ENCODE measurements at regions not wholly inside any gene's neighbourhood (a gene's known extent, or its start where the extent isn't known, plus 50 kb on each side); places are given as distances from the start of the nearest gene placed in this dataset.

DNA sequence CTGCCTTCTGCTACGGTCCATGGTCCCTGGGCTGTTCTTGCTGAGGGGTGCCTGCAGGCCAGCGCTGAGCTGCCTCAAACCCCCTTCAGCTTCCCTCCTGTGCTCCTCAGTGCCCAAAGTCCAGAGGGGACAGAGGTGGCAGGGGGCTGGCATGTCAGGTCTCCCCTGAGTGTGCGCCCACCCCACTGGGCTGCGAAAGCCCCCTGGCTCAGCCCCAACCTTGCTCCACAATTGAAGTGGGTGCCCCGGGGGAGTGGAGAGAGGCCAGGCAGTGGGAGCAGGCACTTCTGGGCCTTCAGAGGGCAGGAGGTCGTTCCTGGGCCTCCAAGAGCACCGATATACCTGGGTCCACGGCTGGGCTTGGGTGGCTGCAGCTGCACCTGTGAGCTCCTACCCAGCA, 548.7 kb upstream of the FAM98A start:
- Histone ChIP-seq H3K27ac (ENCODE audit: low read depth in 2 of 2, low read length in 1 of 2) (no peak overlapping the region), H3K79me2 (ENCODE audit: insufficient read depth) (no peaks in the 10 kb centered on the region), H3K4me2 (no peak overlapping the region), H3K36me3 (replicated peaks in 1 of 2; ENCODE audit: control insufficient read depth in 1 of 2, insufficient read depth in 2 of 2, low read length in 1 of 2) (no peaks in the 10 kb centered on the region), H3K27me3 (ENCODE audit: insufficient read depth) (no peaks in the 10 kb centered on the region), H3K4me3 (ENCODE audit: low read depth in 2 of 2, low read length in 1 of 2) (no peak overlapping the region), H3K4me1 (ENCODE audit: control insufficient read depth in 1 of 2, insufficient read depth in 2 of 2, low read depth in 1 of 2, low read length in 1 of 2) (no peaks in the 10 kb centered on the region), H3K9ac (no peak overlapping the region), H4K20me1 (ENCODE audit: insufficient read depth) (no peaks in the 10 kb centered on the region), H3K9me3 (no peaks in the 10 kb centered on the region), H2AFZ (ENCODE audit: low read depth) (no peak overlapping the region), H3K9me2 (no peaks in the 10 kb centered on the region; the same call in 1 of the 2 replicates), H3F3A (replicated peaks; ENCODE audit: insufficient read depth) (no peaks in the 10 kb centered on the region)
- ChIA-PET CTCF (interaction anchor here (0.6 kb wide), 1 partner anchor 382 kb away, joined by 3 read pairs; no protein-coding TSS in a partner anchor), POLR2A (no interaction called here)
- WGBS (ENCODE audit: low lambda C conversion rate) = 24% methylated on average over 2 of the region's 8 CpGs
- TF ChIP-seq FOXJ3 (CRISPR knock-in tag; IDR thresholded peaks at IDR 0.05) (no peak), MXI1 (IDR thresholded peaks at IDR 0.05; ENCODE audit: low read depth, low read length) (no peak), RCOR1 (IDR thresholded peaks at IDR 0.05; ENCODE audit: low read length) (no peak), FOSL2 (IDR thresholded peaks at IDR 0.05; ENCODE audit: borderline replicate concordance, low read depth) (no peak), GATA2 (CRISPR knock-in tag; IDR thresholded peaks at IDR 0.05) (no peak), YY1 (IDR thresholded peaks at IDR 0.05; ENCODE audit: low read depth) (no peak), JUND (IDR thresholded peaks at IDR 0.05) (no peak), RXRA (IDR thresholded peaks at IDR 0.05; ENCODE audit: borderline replicate concordance, low read depth) (no peak), TAF1 (IDR thresholded peaks at IDR 0.05; ENCODE audit: borderline replicate concordance, low read depth, low read length) (no peak), CHD2 (IDR thresholded peaks at IDR 0.05; ENCODE audit: low read length, partially characterized antibody) (no peak), TEAD4 (IDR thresholded peaks at IDR 0.05; ENCODE audit: borderline replicate concordance, insufficient read depth) (no peak), EP300 (IDR thresholded peaks at IDR 0.05; ENCODE audit: borderline replicate concordance in 1 of 2, low read depth in 1 of 2, low read length in 1 of 2) (no peak), NRF1 (IDR thresholded peaks at IDR 0.05; ENCODE audit: low read depth, low read length) (no peak), EZH2phosphoT487 (IDR thresholded peaks at IDR 0.05; ENCODE audit: borderline replicate concordance, low read depth) (no peak), GABPA (IDR thresholded peaks at IDR 0.05; ENCODE audit: low read depth) (no peak), SIN3A (IDR thresholded peaks at IDR 0.05; ENCODE audit: borderline replicate concordance, low read depth, low read length) (no peak), MEF2A (IDR thresholded peaks at IDR 0.05; ENCODE audit: borderline replicate concordance, low read depth) (no peak), USF2 (IDR thresholded peaks at IDR 0.05; ENCODE audit: borderline replicate concordance, low read depth, low read length) (no peak), PBX3 (IDR thresholded peaks at IDR 0.05) (no peak)
- TF ChIP-seq, protein P1, sequence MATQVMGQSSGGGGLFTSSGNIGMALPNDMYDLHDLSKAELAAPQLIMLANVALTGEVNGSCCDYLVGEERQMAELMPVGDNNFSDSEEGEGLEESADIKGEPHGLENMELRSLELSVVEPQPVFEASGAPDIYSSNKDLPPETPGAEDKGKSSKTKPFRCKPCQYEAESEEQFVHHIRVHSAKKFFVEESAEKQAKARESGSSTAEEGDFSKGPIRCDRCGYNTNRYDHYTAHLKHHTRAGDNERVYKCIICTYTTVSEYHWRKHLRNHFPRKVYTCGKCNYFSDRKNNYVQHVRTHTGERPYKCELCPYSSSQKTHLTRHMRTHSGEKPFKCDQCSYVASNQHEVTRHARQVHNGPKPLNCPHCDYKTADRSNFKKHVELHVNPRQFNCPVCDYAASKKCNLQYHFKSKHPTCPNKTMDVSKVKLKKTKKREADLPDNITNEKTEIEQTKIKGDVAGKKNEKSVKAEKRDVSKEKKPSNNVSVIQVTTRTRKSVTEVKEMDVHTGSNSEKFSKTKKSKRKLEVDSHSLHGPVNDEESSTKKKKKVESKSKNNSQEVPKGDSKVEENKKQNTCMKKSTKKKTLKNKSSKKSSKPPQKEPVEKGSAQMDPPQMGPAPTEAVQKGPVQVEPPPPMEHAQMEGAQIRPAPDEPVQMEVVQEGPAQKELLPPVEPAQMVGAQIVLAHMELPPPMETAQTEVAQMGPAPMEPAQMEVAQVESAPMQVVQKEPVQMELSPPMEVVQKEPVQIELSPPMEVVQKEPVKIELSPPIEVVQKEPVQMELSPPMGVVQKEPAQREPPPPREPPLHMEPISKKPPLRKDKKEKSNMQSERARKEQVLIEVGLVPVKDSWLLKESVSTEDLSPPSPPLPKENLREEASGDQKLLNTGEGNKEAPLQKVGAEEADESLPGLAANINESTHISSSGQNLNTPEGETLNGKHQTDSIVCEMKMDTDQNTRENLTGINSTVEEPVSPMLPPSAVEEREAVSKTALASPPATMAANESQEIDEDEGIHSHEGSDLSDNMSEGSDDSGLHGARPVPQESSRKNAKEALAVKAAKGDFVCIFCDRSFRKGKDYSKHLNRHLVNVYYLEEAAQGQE (IDR thresholded peaks at IDR 0.05; ENCODE audit: low read depth, low read length) = no peak
- DNase-seq = no peak

All from SK-N-SH (cell line).